Left ventricle myocardium inferior (tissue), 1 donor: ENCODE measurements at regions not wholly inside any gene's neighbourhood (a gene's known extent, or its start where the extent isn't known, plus 50 kb on each side); places are given as distances from the start of the nearest gene placed in this dataset.

Source experiments
- DNase-seq: peaks from one replicate; pipeline ENCODE4 v3.0.0-alpha.2; 2020
- H3K27ac ChIP-seq: fragments of 200-600 bp; replicated peaks from 2 replicates; pipeline ENCODE4 v1.8.0; 2021
- H3K27me3 ChIP-seq: fragments of 200-600 bp; 2 replicates; pipeline ENCODE4 v1.8.0; 2021; ENCODE audit warnings: low read depth
- H3K36me3 ChIP-seq: fragments of 200-600 bp; 2 replicates; pipeline ENCODE4 v1.8.0; 2021
- H3K4me1 ChIP-seq: fragments of 200-600 bp; 2 replicates; pipeline ENCODE4 v1.8.0; 2021
- H3K4me3 ChIP-seq: fragments of 200-600 bp; 2 replicates; pipeline ENCODE4 v1.8.0; 2021; ENCODE audit warnings: mild to moderate bottlenecking, moderate library complexity
- H3K9me3 ChIP-seq: fragments of 200-600 bp; replicated peaks from 2 replicates; pipeline ENCODE4 v1.8.0; 2021
- intact Hi-C: fragments of 100-400 bp; cut with micrococcal nuclease; formaldehyde crosslinking; loops from one replicate; pipeline ENCODE4 v1.11.0; 2022
- TF ChIP-seq, protein P1 (sequence below): fragments of 200-600 bp; IDR thresholded peaks from 2 replicates; pipeline ENCODE4 v1.8.0; 2021; ENCODE audit warnings: antibody characterized with exemption, mild to moderate bottlenecking, borderline replicate concordance
- donor health status: DM: no; HTN: yes; CAD: no; lungs with severe emphysema.

DNA sequence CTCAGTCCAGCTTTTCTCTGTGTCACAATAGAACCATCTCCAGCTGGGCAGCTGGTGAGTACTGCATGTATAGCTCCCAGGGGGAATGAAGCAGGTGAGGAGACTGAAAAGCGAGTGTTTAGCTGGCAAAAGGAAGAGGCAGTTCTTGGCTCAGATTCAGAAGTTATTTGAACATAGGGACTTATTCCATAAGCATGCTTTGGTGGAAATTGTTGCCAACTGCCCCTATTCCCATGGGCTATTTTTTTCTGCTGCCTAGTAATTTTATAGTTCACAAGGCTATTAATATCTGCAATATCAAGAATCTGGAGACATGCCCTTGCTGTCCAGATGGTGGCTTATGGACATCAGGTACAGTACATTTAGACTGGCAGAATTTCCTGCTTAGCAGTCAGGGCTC, 1112.7 kb downstream of the LRFN5 start:
- TF ChIP-seq, protein P1, sequence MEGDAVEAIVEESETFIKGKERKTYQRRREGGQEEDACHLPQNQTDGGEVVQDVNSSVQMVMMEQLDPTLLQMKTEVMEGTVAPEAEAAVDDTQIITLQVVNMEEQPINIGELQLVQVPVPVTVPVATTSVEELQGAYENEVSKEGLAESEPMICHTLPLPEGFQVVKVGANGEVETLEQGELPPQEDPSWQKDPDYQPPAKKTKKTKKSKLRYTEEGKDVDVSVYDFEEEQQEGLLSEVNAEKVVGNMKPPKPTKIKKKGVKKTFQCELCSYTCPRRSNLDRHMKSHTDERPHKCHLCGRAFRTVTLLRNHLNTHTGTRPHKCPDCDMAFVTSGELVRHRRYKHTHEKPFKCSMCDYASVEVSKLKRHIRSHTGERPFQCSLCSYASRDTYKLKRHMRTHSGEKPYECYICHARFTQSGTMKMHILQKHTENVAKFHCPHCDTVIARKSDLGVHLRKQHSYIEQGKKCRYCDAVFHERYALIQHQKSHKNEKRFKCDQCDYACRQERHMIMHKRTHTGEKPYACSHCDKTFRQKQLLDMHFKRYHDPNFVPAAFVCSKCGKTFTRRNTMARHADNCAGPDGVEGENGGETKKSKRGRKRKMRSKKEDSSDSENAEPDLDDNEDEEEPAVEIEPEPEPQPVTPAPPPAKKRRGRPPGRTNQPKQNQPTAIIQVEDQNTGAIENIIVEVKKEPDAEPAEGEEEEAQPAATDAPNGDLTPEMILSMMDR: no peak
- Histone ChIP-seq H3K36me3 (no peaks in the 10 kb centered on the region), H3K4me1 (no peaks in the 10 kb centered on the region), H3K27me3 (no peaks in the 10 kb centered on the region), H3K9me3 (no peaks in the 10 kb centered on the region), H3K27ac (no peak overlapping the region), H3K4me3 (no peak overlapping the region)
- intact Hi-C loops: no loop called here
- no peak for DNase-seq

DNA sequence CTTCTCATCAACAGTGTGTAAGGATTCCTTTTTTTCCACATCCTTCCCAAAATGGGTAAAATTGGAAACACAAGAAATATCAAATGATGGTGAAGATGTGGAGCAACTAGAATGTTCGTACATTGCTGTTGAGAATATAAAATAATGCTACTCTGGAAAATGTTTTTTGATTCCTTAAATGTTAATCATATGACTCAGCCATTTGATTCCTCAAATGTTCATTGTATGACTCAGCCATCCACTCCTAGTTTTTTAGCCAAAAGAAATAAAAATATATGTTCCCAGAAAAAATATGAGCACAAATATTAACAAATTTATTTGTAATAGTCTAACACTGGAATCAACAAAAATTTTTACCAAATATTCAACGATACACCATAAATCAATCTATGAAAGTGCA, 1108.6 kb downstream of the LRFN5 start:
- intact Hi-C loops: no loop called here
- H3K9me3 ChIP-seq: no peaks in the 10 kb centered on the region
- H3K27ac ChIP-seq: no peak overlapping the region
- H3K36me3 ChIP-seq: no peaks in the 10 kb centered on the region
- no peaks in the 10 kb centered on the region for H3K4me1 ChIP-seq
- H3K4me3 ChIP-seq: no peak overlapping the region
- no peak for DNase-seq
- H3K27me3 ChIP-seq: no peaks in the 10 kb centered on the region
- TF ChIP-seq, protein P1: no peak

DNA sequence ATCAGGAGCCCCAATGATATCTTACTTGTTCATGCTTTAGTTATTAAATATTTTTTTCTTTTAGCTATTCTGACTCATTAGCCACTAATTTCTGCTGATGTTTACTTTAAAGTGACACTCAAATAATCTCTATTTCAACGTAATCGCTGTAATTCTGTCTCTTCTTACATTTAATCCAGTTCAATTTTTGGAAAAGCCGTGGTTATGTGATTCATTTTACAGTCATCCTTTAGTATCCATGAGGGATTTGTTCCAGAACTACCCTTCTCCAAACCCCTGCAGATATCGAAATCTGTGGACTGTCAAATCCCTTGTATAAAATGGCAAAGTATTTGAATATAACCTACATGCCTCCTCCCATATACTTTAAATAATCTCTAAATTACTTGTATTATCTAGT, 1103.4 kb downstream of the LRFN5 start:
- H3K9me3 ChIP-seq: no peaks in the 10 kb centered on the region
- intact Hi-C loops: no loop called here
- no peak overlapping the region for H3K27ac ChIP-seq
- no peak for DNase-seq
- TF ChIP-seq, protein P1: no peak
- H3K36me3 ChIP-seq: no peaks in the 10 kb centered on the region
- no peaks in the 10 kb centered on the region for H3K27me3 ChIP-seq
- no peaks in the 10 kb centered on the region for H3K4me1 ChIP-seq
- no peak overlapping the region for H3K4me3 ChIP-seq

DNA sequence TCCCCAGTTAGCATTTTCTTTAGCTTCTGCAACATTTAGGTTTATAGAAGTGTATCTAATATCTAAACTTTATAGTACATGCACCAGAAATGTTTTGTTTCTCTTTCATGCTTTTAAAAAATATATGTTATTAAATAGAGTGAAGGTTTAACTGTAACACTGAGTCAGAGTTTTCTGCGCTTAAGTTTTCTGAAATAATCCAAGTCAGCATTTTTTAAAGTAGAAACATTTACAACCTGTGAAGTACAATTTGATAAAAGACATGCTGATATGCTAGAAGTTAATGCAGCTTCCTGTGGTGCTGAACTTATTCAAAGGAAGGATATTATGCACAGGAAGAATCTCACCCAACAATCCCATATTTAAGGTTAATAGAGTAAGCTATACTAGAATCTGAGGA, 1096.8 kb downstream of the LRFN5 start:
- intact Hi-C loops: no loop called here
- Histone ChIP-seq H3K36me3 (no peaks in the 10 kb centered on the region), H3K4me3 (no peak overlapping the region), H3K4me1 (no peaks in the 10 kb centered on the region), H3K27ac (no peak overlapping the region), H3K27me3 (no peaks in the 10 kb centered on the region), H3K9me3 (no peaks in the 10 kb centered on the region)
- TF ChIP-seq, protein P1: no peak
- no peak for DNase-seq

DNA sequence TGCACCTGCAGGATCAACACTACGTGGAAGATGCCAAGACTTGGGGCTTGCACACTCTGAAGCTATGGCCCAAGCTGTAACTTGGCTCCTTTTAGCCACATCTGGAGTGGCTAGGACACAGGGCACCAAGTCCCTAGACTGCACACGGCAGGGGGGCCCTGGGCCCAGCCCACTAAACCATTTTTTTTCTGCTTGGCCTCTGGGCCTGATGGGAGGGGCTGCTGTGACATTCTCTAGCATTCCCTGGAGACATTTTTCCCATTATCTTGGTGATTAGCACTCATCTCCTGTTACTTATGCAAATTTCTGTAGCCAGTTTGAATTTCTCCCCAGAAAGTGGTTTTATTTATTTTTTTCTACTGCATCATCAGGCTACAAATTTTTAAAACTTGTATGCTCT, 1080.7 kb downstream of the LRFN5 start:
- H3K4me1 ChIP-seq: no peaks in the 10 kb centered on the region
- TF ChIP-seq, protein P1: no peak
- peaks cover 8% of the 10 kb centered on the region for H3K9me3 ChIP-seq
- no peaks in the 10 kb centered on the region for H3K36me3 ChIP-seq
- no peak overlapping the region for H3K4me3 ChIP-seq
- H3K27ac ChIP-seq: no peak overlapping the region
- no peaks in the 10 kb centered on the region for H3K27me3 ChIP-seq
- no peak for DNase-seq
- intact Hi-C loops: no loop called here

DNA sequence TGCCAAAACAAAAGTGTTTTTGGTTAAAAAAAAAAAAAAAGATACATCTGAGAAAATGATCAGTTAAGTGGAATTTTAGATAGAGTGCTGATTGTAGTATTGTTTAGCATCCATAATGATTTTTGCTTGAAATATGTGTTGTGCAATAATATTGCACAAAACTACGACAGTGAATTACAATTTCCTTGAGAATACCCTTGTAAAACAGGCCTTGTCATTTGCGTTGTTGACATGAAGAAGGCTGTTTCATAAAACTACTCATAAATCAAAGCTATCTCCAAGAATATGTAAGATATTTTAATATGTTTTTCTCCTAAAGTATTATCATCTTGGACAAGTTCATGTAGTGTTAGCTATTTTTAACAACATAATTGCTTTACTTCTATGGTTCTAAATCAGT, 1077.0 kb downstream of the LRFN5 start:
- H3K4me3 ChIP-seq: no peak overlapping the region
- intact Hi-C loops: no loop called here
- no peak overlapping the region for H3K27ac ChIP-seq
- no peaks in the 10 kb centered on the region for H3K27me3 ChIP-seq
- DNase-seq: no peak
- no peaks in the 10 kb centered on the region for H3K9me3 ChIP-seq
- TF ChIP-seq, protein P1: no peak
- no peaks in the 10 kb centered on the region for H3K36me3 ChIP-seq
- H3K4me1 ChIP-seq: no peaks in the 10 kb centered on the region
